COLO668 (cell line): ENCODE measurements at regions not wholly inside any gene's neighbourhood (a gene's known extent, or its start where the extent isn't known, plus 50 kb on each side); places are given as distances from the start of the nearest gene placed in this dataset.

Source experiments
- DNase-seq: peaks from one replicate; lab custom pipeline; 2025; ENCODE audit not compliant: unreplicated experiment; lab: John Stamatoyannopoulos, UW

DNA sequence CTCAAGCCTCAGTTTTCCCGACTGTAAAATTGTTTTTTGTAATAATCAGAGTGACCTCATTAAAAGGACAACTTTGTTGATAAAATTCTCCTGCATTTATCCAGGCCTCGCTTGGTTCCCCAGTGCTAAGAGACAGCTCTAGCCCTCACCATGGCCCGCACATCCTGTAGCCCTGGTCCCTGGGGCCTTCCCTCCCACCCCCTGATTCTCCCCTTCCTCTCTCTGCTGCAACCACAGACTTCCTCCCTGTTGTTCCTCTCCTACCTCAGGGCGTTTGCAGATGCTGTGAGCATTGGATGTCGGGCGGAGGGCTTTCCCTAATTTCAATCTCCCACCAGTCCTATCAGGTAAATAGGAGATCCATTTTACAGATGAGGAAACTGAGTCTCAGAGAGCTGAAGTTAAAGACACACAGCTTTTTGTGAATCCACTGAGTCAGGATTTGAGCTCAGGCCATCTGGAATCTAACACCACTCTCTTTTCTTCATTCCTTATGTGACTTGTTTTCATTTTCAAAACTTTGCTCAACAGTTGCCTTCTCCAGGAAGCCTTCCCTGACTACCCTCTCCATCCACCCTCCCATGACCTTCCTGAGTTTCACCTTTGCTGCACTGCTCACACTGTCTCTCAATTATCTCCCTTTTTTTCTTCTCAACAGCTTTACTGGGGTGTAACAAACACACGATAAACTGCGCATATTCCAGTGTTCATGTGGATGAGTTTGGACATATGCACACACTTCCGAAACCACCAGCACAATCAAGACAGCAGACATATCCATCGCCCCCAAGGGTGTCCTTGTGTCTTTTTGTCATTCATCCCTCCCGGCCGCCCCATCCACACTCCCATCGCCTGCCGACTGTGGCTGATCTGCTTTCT, 107.1 kb downstream of the CEBPB start:
- DNase-seq = no peak

DNA sequence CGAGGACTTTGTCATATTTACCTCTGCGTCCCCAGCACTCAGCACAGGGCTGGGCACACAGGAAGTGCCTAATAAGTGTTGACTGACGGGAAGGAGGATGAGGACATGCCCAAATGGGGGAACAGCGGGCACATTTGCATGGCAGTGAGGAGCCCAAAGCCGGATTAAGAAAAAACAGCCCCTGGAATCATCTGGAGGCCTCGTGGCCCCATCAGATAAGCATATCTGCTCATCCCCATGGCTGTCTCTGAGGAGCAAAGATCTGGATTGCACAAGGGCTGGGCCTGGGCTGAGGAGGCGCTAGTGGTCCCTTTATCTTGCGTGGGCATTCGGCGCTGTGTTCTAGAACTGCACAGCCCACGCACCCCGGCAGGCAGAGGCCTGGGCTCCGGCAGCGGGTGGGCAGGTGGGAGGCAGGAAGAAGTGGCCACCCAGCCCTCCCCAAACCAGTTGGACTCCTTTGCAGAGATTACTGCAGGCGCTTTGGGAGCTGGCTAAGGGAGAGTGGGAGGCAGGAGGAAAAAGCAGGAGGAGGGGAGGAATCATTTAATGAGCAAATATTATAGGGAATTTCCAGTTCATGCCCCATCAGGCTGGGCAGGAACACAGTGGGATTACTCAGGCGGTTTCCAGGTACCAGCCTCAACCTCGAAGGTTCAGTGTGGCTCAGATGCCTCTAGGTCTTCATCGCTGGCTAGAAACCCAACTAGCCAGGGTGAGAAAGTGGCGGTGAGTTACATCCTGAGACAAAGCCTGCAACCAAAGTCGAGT, 108.1 kb downstream of the CEBPB start:
- DNase-seq = no peak

DNA sequence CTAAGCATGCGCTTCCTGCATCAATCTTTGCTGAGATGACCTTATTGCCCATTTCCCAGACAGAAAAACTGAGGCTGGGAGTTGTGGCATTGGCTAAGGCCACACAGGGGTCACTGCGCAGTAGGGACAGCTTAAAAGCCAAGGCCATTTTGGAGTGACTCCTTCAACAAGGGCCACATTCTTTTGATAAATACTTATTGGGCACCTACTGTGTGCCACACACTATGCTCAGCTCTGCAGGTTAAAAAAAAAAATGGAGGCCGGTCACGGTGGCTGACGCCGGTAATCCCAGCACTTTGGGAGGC, 108.6 kb downstream of the CEBPB start:
- DNase-seq = no peak

DNA sequence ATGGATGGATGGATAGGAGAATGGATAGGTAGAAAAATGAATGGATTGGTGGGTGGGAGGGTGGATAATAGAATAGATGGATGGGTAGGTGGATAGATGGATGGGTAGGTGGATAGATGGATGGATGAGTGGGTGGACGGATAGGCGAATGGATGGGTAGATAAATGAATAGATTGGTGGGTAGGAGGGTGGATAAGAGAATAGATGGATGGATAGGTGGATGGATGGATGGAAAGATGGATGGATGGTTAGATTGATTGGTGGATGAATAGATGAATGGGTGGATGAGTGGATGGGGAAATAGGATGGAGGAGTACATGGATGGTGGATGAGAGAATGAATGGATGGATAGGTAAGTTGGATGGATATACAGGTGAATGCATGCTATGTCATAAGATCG, 110.5 kb downstream of the CEBPB start:
- DNase-seq = no peak

DNA sequence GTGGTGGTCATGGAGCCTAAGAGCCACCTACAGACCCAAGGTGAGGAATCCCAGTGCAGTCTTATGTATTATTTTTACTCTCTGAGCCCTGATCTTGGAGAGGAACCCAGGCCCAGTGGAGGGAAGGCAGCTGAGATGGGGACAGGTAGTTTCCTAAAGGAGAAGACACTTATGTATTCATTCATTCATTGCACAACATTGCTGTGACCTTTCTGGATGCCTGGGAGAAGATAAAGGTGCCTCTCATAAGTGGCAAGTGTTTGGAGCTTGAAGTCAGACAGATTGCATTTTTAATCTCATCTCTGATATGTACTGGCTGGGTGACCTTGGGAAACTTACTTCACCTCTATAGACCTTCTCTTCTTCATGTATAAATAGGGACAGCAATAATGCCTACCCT, 111.1 kb downstream of the CEBPB start:
- DNase-seq = no peak

DNA sequence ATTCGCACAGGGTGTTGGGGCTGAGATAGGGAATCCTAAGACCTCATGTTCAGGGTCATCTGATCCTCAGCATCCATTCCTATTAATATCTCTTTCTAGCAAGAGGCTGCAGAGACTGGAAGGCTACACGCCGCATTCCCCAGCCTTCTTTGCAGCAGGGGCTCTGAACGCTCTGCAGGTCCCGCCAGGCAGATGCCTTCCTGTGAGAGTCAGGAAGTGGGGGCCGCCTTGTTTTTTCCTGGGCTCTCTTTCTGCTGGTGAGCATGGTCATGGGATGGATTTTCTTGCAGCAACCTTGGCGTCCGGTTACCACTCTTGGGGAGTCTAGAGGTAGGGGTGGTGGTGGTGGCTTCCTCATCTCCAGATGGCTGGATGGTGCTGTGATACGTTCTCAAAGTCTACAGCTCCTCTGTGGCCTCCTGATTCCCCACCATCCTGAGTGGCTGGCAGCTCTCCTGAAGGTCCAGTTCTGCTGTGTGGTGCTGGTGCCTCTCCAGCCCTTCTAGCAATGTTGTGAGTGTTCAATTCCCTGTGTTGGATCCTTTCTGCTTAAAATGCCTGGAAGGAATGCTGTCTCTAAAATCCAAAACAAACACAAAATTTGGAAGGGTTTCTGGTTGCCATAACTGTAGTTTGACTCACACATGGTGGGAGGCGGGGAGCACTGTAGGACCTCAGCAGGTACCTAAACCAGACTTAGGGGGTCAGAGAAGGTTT, 111.9 kb downstream of the CEBPB start:
- no peak for DNase-seq

DNA sequence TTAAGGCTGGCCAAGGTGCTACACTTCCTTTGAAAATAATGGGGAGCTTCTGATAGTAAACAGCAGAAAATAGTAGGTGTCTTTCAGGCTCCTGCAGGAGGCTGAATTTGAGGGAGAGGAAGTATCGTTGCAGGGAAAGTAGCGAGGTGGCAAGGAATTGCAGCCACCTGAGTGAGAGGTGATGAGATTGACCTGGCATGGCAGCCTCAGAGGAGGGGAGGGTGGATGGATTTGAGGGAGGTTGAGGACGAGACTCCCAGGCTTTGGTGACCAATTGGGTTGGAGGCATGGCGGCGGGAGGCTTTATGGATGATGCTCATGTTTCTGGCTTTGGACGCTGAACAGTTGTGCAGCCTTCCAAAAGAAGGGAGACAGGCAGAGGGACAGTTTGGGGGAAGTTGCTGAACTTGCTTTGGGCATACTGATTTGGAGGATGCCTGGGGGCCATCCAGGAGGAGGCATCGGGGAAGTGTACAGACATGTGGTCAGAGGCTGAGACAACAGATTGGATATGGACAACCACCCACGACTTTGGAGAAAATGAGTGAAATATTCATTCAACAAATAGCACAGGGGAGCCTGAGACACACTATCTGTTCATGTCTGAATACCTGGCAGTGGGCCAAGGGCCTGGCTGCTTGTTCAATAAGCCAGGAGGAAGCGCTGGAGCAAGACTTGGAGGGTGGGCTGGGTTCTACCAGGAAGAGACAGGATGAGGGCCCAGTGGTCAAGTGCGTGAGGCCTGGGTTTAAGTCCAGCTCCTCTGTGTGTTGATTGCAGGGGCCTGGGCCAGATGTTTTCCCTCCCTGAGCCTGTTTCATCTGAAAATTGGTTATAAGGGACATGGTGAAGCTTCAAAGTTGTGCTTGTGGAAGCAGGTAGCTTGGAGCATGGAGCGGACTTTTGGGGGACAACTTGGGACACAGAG, 113.2 kb downstream of the CEBPB start:
- peak; percentile 87 for DNase-seq

DNA sequence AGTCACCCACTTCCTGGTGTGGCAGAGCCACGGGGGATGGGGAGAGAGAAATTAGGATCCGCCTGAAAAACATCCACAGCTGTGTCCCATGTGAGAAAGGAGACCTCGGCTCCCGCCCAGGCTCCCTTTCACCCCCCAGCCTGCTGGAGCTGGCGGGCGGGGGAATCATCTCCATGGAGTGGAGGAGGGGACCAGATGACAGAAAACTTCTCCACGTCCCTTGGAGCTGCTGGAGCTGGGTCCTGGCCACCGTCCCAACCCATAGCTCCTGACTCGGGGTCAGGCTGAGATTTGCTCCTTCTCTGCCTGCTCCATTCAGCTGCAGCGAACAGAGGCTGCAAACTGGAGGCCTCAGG, 113.8 kb downstream of the CEBPB start:
- no peak for DNase-seq

DNA sequence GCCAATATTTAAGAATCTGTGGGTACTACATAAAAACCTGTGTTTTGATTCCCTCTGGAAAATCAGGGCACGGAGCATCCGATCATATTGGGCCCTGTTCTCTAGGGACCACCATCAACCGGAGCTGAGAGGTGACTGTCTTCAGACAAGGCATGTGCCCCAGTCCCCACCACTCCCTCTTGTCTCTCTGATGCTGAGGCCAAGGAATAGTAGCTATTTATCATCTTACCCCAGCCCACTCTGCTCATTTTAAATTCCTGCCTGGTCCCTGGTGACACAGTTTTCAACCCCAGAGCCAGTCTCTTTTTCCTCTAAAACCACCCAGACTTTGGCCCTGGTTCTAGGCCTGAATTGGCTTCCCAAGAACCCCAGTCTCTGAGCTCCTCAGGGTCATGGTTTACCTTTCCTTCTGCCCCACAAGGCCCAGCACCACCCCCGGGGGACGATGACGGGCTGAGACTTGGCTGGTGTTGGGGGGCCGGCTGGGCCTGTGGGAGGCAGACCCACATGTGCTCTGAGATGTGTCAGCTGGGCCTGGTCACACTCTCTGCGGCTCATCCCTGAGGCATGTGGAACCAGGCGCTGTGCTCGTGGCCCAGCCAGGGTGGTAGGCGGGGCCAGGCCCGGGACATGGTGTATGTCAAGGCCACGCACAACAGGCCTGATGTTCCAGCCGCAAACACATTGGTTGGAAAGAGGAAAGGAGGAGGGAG, 114.4 kb downstream of the CEBPB start:
- no peak for DNase-seq

DNA sequence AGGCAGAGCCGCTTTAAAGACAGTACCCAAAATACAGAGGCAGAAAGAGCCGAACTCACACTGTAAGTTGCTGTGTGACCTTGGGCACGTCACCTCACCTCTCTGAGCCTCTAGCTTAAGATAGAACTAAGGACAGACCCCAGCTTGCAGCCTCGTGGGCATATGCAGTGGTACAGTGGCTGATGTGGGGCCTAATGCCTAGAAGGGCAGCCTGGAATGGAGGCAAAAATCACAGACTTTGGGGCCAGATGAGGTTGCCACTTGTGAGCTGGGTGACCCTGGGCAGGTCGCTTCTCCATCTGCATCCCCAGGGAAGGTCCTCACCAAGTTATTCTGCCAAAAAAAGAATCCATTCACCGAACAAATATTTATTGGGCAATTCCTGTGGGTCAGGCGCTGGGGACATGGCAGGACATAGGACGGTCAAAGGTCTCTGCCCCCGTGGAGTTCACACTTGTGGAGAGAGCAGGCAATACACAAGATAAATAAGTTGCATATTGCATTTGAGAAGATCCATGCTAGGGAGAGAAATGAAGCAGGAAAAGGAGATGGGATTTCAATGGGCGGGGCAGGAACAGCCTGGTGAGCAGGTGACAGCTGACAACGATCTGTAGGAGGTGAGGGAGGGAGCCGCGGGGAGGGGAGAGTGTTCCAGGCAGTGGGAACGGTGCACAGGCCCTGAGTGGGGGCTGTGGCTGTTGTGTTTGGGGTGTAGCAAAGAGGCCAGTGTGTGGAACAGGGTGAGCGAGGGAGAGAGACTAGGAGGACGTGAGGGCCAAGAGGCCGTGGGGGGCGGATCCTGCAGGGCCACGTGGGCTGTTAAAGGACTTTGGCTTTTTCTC, 115.2 kb downstream of the CEBPB start:
- DNase-seq = peak; percentile 74

DNA sequence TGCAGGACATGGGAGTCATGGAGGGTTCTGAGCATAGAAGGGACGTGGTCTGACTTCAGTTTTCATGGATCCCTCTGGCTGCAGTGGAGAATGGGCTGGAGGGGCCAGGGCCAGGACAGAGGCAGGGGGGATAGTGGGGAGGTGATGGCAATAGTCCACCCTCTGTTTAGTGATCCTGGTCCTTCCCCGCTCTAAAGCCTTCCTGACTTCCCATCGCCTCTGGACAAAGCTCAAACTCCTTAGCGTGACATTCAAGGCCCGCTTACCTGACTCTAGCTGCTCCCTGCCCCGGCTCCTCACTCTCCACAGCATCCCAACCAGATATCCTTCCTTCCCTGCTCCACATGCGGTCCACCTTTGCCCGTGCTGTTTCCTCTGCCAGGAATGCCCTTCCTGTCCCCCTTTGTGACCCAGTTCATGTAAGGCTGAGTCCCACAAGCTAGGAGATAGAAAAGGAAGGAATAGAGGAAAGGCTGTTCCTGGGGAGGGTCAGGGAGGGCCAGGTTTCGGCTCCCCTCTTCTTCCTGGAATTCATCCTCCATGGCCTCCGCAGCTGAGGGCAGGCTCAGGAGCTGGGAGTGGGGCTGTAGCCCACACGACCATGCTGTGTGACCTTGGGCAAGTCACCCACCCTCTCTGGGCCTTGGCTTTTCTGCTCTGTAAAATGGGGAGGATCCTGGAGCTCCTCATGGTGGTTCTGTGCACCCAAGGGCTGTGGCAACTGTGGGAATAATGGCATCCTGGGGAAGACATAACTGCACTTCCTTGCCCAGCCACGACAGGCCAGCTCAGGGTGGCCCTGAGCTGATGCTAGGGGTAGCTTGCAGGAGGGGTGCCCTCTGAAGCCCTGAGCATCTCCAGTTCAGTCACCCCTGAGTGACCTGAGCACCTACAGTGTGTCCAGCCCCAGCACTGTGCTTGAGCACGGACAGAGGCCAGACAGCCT, 116.1 kb downstream of the CEBPB start:
- no peak for DNase-seq

DNA sequence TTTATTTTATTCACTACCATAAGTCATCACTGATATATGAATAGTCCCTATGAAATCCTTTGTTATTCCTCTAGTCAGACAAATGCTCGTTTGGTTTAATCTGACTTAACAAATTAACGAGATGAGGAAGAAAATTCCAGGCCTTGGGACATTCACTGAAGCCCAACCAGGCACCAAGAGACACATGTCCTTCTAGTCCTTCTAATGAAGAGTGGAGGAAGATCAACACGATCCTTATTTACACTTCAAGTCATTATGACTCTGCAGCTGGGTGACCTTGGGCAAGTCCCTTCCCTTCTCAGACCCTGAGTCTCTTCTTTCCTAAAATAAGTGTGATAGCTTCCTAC, 117.5 kb downstream of the CEBPB start:
- DNase-seq = no peak

DNA sequence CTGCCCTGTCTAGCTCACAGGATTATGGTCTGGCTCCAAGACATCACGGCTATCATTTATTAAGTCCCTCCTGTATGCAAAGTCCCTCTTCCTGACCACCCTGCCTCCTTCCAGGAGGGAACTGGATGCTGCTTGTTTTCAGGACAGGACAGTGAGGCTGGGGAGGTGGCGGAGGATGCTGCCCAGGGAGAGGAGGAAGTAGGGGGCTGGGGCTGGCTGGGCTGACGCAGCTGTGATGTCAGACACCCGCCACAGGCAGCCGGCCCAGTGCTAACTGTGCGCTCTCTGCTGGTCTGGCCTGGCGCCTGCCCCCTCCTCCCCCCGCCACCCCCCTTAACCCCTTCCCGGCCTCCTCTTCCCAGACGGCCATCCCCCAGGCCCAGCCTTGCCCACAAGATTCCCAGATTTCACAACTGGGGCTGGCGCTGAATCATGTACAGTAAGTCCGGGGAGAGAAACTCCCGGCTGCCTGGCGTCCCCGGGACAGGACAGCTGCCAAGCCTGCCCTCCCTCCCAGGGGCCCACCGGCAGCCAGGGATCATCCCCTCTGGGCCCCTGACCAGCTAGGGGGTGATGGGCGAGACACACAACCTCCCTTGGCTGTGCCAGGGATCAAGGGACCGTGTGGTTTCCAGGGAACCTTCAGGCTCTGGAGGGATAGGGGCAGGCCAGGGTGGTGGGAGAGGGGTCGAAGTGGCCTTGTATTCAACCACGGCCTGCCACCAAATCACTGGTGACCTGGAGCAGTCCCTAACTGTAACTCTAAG, 118.1 kb downstream of the CEBPB start:
- no peak for DNase-seq

DNA sequence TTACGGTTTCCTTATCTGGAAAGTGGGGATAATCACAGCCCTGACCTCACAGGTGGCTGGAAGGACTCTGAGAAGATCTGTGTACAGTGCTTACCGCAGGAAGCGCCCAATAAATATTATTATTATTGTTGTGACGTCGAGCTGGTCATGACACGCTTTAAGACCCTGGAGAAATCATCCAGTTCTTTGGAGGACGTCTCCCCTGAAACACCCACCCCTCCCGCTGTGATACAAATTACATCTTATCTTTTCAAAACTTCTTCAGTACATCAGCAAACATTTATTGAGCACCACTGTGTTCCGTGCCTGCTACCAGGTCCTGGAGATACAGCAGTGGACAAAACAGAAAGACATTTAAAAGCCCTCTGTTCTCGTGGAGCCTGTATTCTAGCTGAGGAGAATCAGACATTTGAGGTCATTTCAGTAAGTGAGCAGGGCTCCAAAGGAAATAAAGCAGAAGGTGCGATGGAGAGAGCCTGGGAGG, 118.7 kb downstream of the CEBPB start:
- DNase-seq = no peak

DNA sequence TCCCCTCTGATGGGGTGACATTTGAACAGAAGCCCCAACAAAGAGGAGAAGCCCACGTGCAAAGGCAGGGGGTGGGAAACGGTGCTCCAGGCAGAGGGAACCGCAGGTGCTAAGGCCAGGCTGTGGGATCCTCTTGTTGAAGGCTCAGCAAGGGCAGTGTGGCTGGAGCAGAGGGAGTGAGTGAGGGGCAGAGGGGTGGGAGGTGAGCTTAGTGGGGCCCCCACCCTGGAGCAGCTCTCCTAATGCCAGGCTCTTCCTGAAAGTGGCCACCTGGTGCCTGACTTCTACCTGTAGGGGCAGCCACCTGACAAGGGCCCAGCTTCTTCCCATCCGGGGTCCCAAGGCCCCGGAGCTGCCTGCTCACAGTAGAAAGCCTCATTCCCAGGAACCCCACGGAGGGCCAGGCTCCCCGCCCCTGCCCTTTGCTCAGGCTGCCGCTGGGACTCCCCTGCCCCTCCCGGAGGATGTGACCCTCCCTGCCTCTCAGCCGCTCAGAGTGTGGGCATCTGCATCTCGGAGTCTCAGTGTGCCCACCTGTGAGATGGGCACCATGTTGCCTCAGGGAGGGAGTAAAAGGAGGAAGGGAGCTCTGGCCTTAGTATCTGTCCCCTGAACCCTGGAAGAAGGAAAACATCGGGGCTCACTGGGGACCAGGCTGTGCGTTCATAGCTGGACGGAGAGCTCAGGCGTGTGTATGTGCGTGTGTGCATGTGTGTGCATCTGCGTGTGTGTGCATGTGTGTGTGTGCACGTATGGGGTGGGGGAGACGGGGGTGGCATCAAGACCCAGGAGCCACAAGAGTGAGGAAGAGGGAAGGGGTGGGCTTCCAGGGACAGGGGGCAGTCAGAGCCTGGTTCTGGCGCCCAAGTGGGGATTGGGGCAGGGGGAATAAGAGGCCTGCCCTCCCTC, 119.4 kb downstream of the CEBPB start:
- no peak for DNase-seq

DNA sequence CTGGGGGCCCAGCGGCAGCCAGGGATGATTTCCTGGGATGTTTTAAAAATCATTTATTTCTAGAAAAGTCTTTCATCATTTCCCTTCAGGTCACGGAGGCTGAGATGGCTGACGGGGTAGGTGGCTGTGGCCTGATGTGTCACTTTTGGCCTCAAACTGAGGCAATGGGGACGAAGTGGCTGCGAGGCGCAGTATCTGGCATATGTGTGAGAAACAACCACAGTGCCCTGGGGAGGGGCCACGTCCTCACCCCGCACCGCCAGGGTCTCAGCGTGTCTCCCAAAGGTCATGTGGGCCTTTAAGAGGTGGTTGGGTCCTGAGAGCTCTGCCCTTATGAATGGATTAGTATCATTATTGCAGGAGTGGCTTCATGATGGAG, 120.0 kb downstream of the CEBPB start:
- DNase-seq = no peak
